Parathyroid adenoma (tissue), 2 donors: ENCODE measurements at regions not wholly inside any gene's neighbourhood (a gene's known extent, or its start where the extent isn't known, plus 50 kb on each side); places are given as distances from the start of the nearest gene placed in this dataset.

Source experiments
- H2AFZ ChIP-seq: fragments of 300-600 bp; sonication (generic); one replicate; pipeline ENCODE4 v1.7.0; 2017; ENCODE audit warnings: antibody characterized with exemption, mild to moderate bottlenecking
- H3K27ac ChIP-seq: fragments of 300-600 bp; sonication (generic); one replicate; pipeline ENCODE4 v1.7.0; 2017
- H3K27me3 ChIP-seq: fragments of 300-600 bp; sonication (generic); one replicate; pipeline ENCODE4 v1.7.0; 2017; ENCODE audit warnings: low read length; ENCODE audit not compliant: control insufficient read depth, insufficient read depth
- H3K36me3 ChIP-seq: fragments of 300-600 bp; sonication (generic); one replicate; pipeline ENCODE4 v1.7.0; 2017; ENCODE audit warnings: low read length; ENCODE audit not compliant: control insufficient read depth, insufficient read depth
- H3K4me1 ChIP-seq: fragments of 300-600 bp; sonication (generic); one replicate; pipeline ENCODE4 v1.7.0; 2017; ENCODE audit warnings: control low read depth
- H3K4me2 ChIP-seq: fragments of 300-600 bp; sonication (generic); one replicate; pipeline ENCODE4 v1.7.0; 2017; ENCODE audit warnings: low read length
- H3K4me3 ChIP-seq: fragments of 300-600 bp; sonication (generic); one replicate; pipeline ENCODE4 v1.7.0; 2017; ENCODE audit warnings: low read depth, low read length
- H3K79me2 ChIP-seq: fragments of 300-600 bp; sonication (generic); one replicate; pipeline ENCODE4 v1.7.0; 2017; ENCODE audit warnings: control low read depth
- H3K9ac ChIP-seq: fragments of 300-600 bp; sonication (generic); one replicate; pipeline ENCODE4 v1.7.0; 2017; ENCODE audit warnings: mild to moderate bottlenecking
- H3K9me3 ChIP-seq: fragments of 300-600 bp; sonication (generic); one replicate; pipeline ENCODE4 v1.7.0; 2017; ENCODE audit warnings: low read length; ENCODE audit not compliant: control insufficient read depth
- CTCF ChIP-seq: fragments of 300-600 bp; sonication (generic); IDR thresholded peaks from one replicate; pipeline ENCODE4 v1.7.0; 2017; ENCODE audit warnings: antibody characterized with exemption, mild to moderate bottlenecking
- donor health status: primary hyperparathyroidism.

- TF ChIP-seq CTCF: no peak
These were observed 159.4 kb upstream of the ATP1B1 start for GRCh38 chr1:168947041-168947440.

GRCh38 chr1:168949672-168950071 lies 156.8 kb upstream of the ATP1B1 start:
- no peaks in the 10 kb centered on the region for H3K9me3 ChIP-seq
- H3K4me3 ChIP-seq: no peak overlapping the region
- H3K27me3 ChIP-seq: no peaks in the 10 kb centered on the region
- H3K4me2 ChIP-seq: no peak overlapping the region
- no peak for TF ChIP-seq CTCF
- no peaks in the 10 kb centered on the region for H3K79me2 ChIP-seq
- H3K36me3 ChIP-seq: no peaks in the 10 kb centered on the region
- H3K9ac ChIP-seq: no peak overlapping the region
- no peak overlapping the region for H3K27ac ChIP-seq
- H3K4me1 ChIP-seq: no peaks in the 10 kb centered on the region
- no peak overlapping the region for H2AFZ ChIP-seq

More at GRCh38 chr1:168947041-168947440, 159.4 kb upstream of the ATP1B1 start:
- H3K4me3 ChIP-seq: no peak overlapping the region
- no peaks in the 10 kb centered on the region for H3K4me1 ChIP-seq
- no peak overlapping the region for H3K4me2 ChIP-seq
- no peaks in the 10 kb centered on the region for H3K27me3 ChIP-seq
- H3K27ac ChIP-seq: no peak overlapping the region
- H2AFZ ChIP-seq: no peak overlapping the region
- H3K36me3 ChIP-seq: no peaks in the 10 kb centered on the region
- no peaks in the 10 kb centered on the region for H3K79me2 ChIP-seq
- H3K9me3 ChIP-seq: no peaks in the 10 kb centered on the region
- no peak overlapping the region for H3K9ac ChIP-seq

GRCh38 chr1:168957818-168958217 lies 148.7 kb upstream of the ATP1B1 start:
- Histone ChIP-seq H3K36me3 (no peaks in the 10 kb centered on the region), H3K4me3 (no peak overlapping the region), H3K79me2 (no peaks in the 10 kb centered on the region), H2AFZ (no peak overlapping the region), H3K9me3 (no peaks in the 10 kb centered on the region), H3K4me2 (no peak overlapping the region), H3K27ac (no peak overlapping the region), H3K9ac (no peak overlapping the region), H3K27me3 (no peaks in the 10 kb centered on the region), H3K4me1 (no peaks in the 10 kb centered on the region)
- TF ChIP-seq CTCF: no peak

GRCh38 chr1:168958562-168959289 lies 147.8 kb upstream of the ATP1B1 start:
- Histone ChIP-seq H3K9ac (no peak overlapping the region), H3K36me3 (no peaks in the 10 kb centered on the region), H3K4me3 (peak overlapping the region; percentile 7), H3K4me1 (no peaks in the 10 kb centered on the region), H3K79me2 (no peaks in the 10 kb centered on the region), H3K4me2 (peak overlapping the region; percentile 51), H3K27me3 (no peaks in the 10 kb centered on the region), H3K9me3 (no peaks in the 10 kb centered on the region), H3K27ac (no peak overlapping the region), H2AFZ (peak overlapping the region; percentile 56)
- TF ChIP-seq CTCF: no peak

- Histone ChIP-seq H3K4me1 (no peaks in the 10 kb centered on the region), H3K9me3 (no peaks in the 10 kb centered on the region), H2AFZ (peak overlapping the region; percentile 56), H3K79me2 (no peaks in the 10 kb centered on the region), H3K4me2 (peak overlapping the region; percentile 51), H3K27ac (no peak overlapping the region), H3K4me3 (peak overlapping the region; percentile 7), H3K9ac (no peak overlapping the region), H3K36me3 (no peaks in the 10 kb centered on the region), H3K27me3 (no peaks in the 10 kb centered on the region)
- TF ChIP-seq CTCF: no peak
These were observed 147.1 kb upstream of the ATP1B1 start for GRCh38 chr1:168959382-168959781.
